ENCODE measurements at regions not wholly inside any gene's neighbourhood (a gene's known extent, or its start where the extent isn't known, plus 50 kb on each side); places are given as distances from the start of the nearest gene placed in this dataset.

DNA sequence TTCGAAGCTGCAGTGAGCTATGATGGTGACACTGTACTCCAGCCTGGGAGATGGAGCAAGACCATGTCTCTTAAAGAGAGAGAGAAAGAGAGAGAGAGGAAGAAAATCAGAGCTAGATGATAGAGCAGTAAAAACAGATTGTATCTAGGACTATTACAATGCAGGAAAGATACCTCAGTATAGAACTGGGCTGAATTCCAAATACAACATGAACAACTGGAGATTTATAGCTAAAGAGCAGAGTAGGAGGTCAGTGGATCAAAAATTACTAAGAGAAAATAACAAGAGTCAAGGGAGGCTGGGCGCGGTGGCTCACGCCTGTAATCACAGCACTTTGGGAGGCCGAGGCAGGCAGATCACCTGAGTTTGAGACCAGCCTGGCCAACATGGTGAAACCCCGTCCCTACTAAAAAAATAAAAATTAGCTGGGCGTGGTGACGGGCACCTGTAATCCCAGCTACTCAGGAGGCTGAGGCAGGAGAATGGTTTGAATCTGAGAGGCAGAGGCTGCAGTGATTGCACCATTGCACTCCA, 100.7 kb upstream of the MSH6 start:
- TF ChIP-seq, protein P1, sequence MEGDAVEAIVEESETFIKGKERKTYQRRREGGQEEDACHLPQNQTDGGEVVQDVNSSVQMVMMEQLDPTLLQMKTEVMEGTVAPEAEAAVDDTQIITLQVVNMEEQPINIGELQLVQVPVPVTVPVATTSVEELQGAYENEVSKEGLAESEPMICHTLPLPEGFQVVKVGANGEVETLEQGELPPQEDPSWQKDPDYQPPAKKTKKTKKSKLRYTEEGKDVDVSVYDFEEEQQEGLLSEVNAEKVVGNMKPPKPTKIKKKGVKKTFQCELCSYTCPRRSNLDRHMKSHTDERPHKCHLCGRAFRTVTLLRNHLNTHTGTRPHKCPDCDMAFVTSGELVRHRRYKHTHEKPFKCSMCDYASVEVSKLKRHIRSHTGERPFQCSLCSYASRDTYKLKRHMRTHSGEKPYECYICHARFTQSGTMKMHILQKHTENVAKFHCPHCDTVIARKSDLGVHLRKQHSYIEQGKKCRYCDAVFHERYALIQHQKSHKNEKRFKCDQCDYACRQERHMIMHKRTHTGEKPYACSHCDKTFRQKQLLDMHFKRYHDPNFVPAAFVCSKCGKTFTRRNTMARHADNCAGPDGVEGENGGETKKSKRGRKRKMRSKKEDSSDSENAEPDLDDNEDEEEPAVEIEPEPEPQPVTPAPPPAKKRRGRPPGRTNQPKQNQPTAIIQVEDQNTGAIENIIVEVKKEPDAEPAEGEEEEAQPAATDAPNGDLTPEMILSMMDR (IDR thresholded peaks at IDR 0.05): no peak
- TF ChIP-seq POLR2A (IDR thresholded peaks at IDR 0.05): no peak

All from testis (tissue), 2 donors.